Spleen (tissue), 11 donors: ENCODE measurements at regions not wholly inside any gene's neighbourhood (a gene's known extent, or its start where the extent isn't known, plus 50 kb on each side); places are given as distances from the start of the nearest gene placed in this dataset.

Experiments used
- DNase-seq: peaks from one replicate; pipeline ENCODE4 v3.0.0-alpha.2; 2020
- H3K27ac ChIP-seq, 8 donors: fragments of 200-600 bp; sonication (generic) in 7 of 8; 1 replicate in 4 of 8; 2 replicates in 4 of 8; pipeline versions ENCODE4 v1.5.0 to v1.8.0; 2016 to 2021; ENCODE audit warnings: inconsistent platforms in 4 of 8, mild to moderate bottlenecking in 4 of 8, moderate library complexity in 1 of 8
- H3K27me3 ChIP-seq, 7 donors: fragments of 200-600 bp; sonication (generic) in 6 of 7; replicated peaks in 1 of 7; 1 replicate in 4 of 7; 2 replicates in 3 of 7; pipeline versions ENCODE4 v1.5.0 to v1.8.0; 2016 to 2021; ENCODE audit warnings: inconsistent platforms in 3 of 7, mild to moderate bottlenecking in 1 of 7
- H3K36me3 ChIP-seq, 6 donors: fragments of 200-600 bp; sonication (generic) in 5 of 6; 1 replicate in 4 of 6; 2 replicates in 2 of 6; pipeline versions ENCODE4 v1.5.0 to v1.8.0; 2016 to 2021; ENCODE audit warnings: inconsistent platforms in 2 of 6
- H3K4me1 ChIP-seq, 6 donors: fragments of 200-600 bp; sonication (generic) in 5 of 6; 1 replicate in 3 of 6; 2 replicates in 3 of 6; pipeline versions ENCODE4 v1.5.0 to v1.8.0; 2016 to 2021; ENCODE audit warnings: inconsistent platforms in 3 of 6
- H3K4me3 ChIP-seq, 8 donors: fragments of 200-600 bp; sonication (generic) in 7 of 8; 1 replicate in 4 of 8; 2 replicates in 4 of 8; pipeline versions ENCODE4 v1.5.0 to v1.8.0; 2016 to 2021; ENCODE audit warnings: inconsistent platforms in 4 of 8, mild to moderate bottlenecking in 4 of 8, moderate library complexity in 2 of 8
- H3K9me3 ChIP-seq, 8 donors: fragments of 200-600 bp; sonication (generic) in 7 of 8; 1 replicate in 4 of 8; 2 replicates in 4 of 8; pipeline versions ENCODE4 v1.5.0 to v1.8.0; 2016 to 2021; ENCODE audit warnings: inconsistent platforms in 4 of 8
- CTCF ChIP-seq, 11 experiments: fragments of 200-600 bp in 7 of 11; fragments of 450-650 bp in 4 of 11; sonication (generic) in 4 of 11; IDR thresholded peaks in 8 of 11; conservative IDR thresholded peaks in 3 of 11; 1 replicate in 7 of 11; 2 replicates in 4 of 11; pipeline versions ENCODE4 v1.4.0 to v1.8.0; 2016 to 2021; ENCODE audit warnings: antibody characterized with exemption in 11 of 11, inconsistent platforms in 4 of 11, mild to moderate bottlenecking in 1 of 11
- POLR2A ChIP-seq, 3 donors: fragments of 450-650 bp; IDR thresholded peaks; one replicate each; pipeline ENCODE4 v1.5.1; 2017; ENCODE audit warnings: antibody characterized with exemption in 3 of 3, mild to moderate bottlenecking in 1 of 3
- POLR2AphosphoS5 ChIP-seq, 3 donors: sonication (generic); formaldehyde crosslinking; IDR thresholded peaks; one replicate each; pipeline ENCODE4 v1.5.1; 2017; ENCODE audit warnings: antibody characterized with exemption in 3 of 3
- WGBS, 5 donors: extraction: QIAGEN DNeasy Blood & Tissue Kit in 3 of 5; methylation state at CpG; one replicate each; pipeline versions ENCODE4 v1.1.5 to v1.1.7; 2013 to 2018; 5-methylcytosine and 5-hydroxymethylcytosine counted together
- intact Hi-C: fragments of 100-400 bp; cut with DNase I; formaldehyde crosslinking; loops from one replicate; pipeline ENCODE4 v1.15.0; 2023; ENCODE audit warnings: low total_unique reads
- donor health status: healthy with polysubstance abuse.
- donor health status: DM: no; HTN: no; CAD: no; lungs with moderate emphysema.
- donor health status: DM: no; HTN: no; CAD: no.
- donor health status: Bipolar disorder and iron deficiency.
- donor health status: healthy.
- donor health status: DM: no; HTN: no; CAD: no.
- donor health status: DM: yes; HTN: yes; CAD: no.

DNA sequence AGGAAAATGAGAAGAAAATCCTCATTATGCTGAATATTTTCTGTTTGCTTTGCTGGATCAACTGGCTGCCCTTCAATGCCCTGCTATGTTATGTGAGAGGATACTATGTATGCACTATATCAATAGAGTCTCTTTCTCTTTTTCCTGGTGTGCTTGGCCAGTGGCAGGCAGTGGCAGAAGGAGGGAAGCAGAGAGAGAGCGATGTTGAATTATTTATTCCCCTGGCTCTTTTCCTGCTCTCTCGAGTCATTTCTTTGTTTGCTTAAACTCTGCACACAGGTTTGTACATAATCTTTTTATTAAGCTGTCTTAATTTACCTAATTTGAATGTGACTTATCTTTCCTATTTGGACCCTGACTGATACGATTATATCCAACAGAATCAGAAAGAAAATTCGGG lies 1727.3 kb downstream of the SUCLG1 start:
- no peak for DNase-seq
- H3K27ac ChIP-seq: no peak overlapping the region
- intact Hi-C loops: no loop called here
- whole genome bisulfite sequencing, 5 donors: 78 to 89% (median 80%) methylated on average over 4 of the region's 4 CpGs
- no peaks in the 10 kb centered on the region for H3K27me3 ChIP-seq
- no peaks in the 10 kb centered on the region for H3K36me3 ChIP-seq
- no peak overlapping the region for H3K4me3 ChIP-seq
- no peaks in the 10 kb centered on the region for H3K4me1 ChIP-seq
- TF ChIP-seq CTCF (IDR thresholded peaks at IDR 0.05 in 8 of 11, conservative IDR thresholded peaks at IDR 0.05 in 3 of 11) (no peak), POLR2A (IDR thresholded peaks at IDR 0.05) (no peak)
- peaks cover 0 to 12% (median 9%) of the 10 kb centered on the region in 8 donors for H3K9me3 ChIP-seq

DNA sequence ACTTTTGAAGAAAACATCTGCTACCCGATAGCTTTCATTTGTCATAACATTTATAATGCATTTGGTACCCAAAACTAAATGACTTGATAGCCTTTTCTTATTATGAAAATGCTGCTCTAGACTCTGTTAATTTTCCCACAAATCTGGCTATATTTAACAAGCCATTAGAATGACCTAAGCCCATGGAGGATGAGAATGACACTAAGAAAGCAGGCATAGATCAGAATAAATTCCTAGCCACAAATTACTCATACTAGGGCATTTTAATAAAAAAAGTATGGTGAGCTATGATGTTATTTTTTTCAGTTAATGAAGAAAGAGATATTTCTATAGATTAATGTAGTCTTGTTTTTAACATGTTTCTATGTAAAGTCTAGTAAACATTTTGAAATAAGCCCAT lies 1728.3 kb downstream of the SUCLG1 start:
- WGBS, 5 donors: 86 to 98% (median 89%) methylated on average over 1 of the region's 1 CpG
- Histone ChIP-seq H3K27ac (no peak overlapping the region), H3K4me3 (no peak overlapping the region), H3K4me1 (no peaks in the 10 kb centered on the region), H3K9me3 (peaks cover 0 to 12% (median 5%) of the 10 kb centered on the region in 8 donors), H3K36me3 (no peaks in the 10 kb centered on the region), H3K27me3 (no peaks in the 10 kb centered on the region)
- DNase-seq: no peak
- TF ChIP-seq CTCF (IDR thresholded peaks at IDR 0.05 in 8 of 11, conservative IDR thresholded peaks at IDR 0.05 in 3 of 11): no peak
- no peak for TF ChIP-seq POLR2AphosphoS5 (IDR thresholded peaks at IDR 0.05)
- TF ChIP-seq POLR2A (IDR thresholded peaks at IDR 0.05): no peak
- intact Hi-C loops: no loop called here

DNA sequence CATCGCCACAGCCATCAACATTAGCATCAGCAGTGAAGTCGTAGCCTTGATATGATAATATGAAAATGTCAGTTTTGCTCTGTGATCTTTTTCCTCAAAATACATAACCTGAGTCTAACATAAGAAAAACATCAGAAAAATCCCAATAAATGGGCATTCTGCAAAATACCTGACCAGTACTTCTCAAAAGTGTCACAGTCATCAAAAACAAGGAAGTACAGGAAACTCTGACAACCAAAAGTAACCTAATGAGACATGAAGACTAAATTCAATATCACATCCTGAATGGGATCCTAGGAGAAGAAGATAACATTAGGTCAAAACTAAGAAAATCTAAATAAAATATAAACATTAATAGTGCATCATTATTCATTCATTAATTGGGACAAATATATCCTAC lies 1731.0 kb downstream of the SUCLG1 start:
- intact Hi-C loops: no loop called here
- no peak for DNase-seq
- Histone ChIP-seq H3K27ac (no peak overlapping the region), H3K36me3 (no peaks in the 10 kb centered on the region), H3K9me3 (peaks cover 0 to 13% (median 3%) of the 10 kb centered on the region in 8 donors), H3K4me1 (no peaks in the 10 kb centered on the region), H3K27me3 (no peaks in the 10 kb centered on the region), H3K4me3 (no peak overlapping the region)
- 86 to 95% (median 89%) methylated on average over 2 of the region's 2 CpGs for WGBS, 5 donors
- no peak for TF ChIP-seq POLR2AphosphoS5 (IDR thresholded peaks at IDR 0.05)
- no peak for TF ChIP-seq CTCF (IDR thresholded peaks at IDR 0.05 in 8 of 11, conservative IDR thresholded peaks at IDR 0.05 in 3 of 11)
- TF ChIP-seq POLR2A (IDR thresholded peaks at IDR 0.05): no peak

GRCh38 chr2:82708681-82709080 lies 1750.4 kb downstream of the SUCLG1 start:
- Histone ChIP-seq H3K4me3 (no peak overlapping the region), H3K4me1 (no peaks in the 10 kb centered on the region), H3K9me3 (peaks cover 0 to 24% (median 13%) of the 10 kb centered on the region in 8 donors), H3K27me3 (no peaks in the 10 kb centered on the region), H3K36me3 (no peaks in the 10 kb centered on the region), H3K27ac (no peak overlapping the region)
- intact Hi-C loops: no loop called here
- WGBS, 5 donors: 72 to 86% (median 77%) methylated on average over 2 of the region's 2 CpGs
- no peak for DNase-seq
- TF ChIP-seq POLR2A (IDR thresholded peaks at IDR 0.05): no peak
- no peak for TF ChIP-seq CTCF (IDR thresholded peaks at IDR 0.05 in 8 of 11, conservative IDR thresholded peaks at IDR 0.05 in 3 of 11)
- TF ChIP-seq POLR2AphosphoS5 (IDR thresholded peaks at IDR 0.05): no peak
